ENCODE measurements at regions not wholly inside any gene's neighbourhood (a gene's known extent, or its start where the extent isn't known, plus 50 kb on each side); places are given as distances from the start of the nearest gene placed in this dataset.
A peak's percentile ranks its signal among the peaks of the same experiment; 100 is the strongest.

- H3K36me3 ChIP-seq (ENCODE audit: insufficient read depth, low read length) = no peaks in the 10 kb centered on the region
- no peak overlapping the region for H3K4me2 ChIP-seq (ENCODE audit: low read length)
- no peaks in the 10 kb centered on the region for H4K20me1 ChIP-seq (ENCODE audit: insufficient read depth, low read length)
- H3K9me2 ChIP-seq (ENCODE audit: low read depth, low read length) = no peaks in the 10 kb centered on the region
- H3K4me3 ChIP-seq (ENCODE audit: low read depth, low read length, poor library complexity, severe bottlenecking) = no peak overlapping the region
- no peak overlapping the region for H3K27ac ChIP-seq (ENCODE audit: low read depth, low read length, poor library complexity, severe bottlenecking)
- H3F3A ChIP-seq (ENCODE audit: insufficient read depth, low read length) = no peaks in the 10 kb centered on the region
- no peaks in the 10 kb centered on the region for H3K9me3 ChIP-seq (ENCODE audit: low read length)
- TF ChIP-seq CTCF (IDR thresholded peaks at IDR 0.05; ENCODE audit: low read length) (peak; percentile 74), EZH2 (IDR thresholded peaks at IDR 0.05; ENCODE audit: borderline replicate concordance, low read length) (no peak)
- H3K27me3 ChIP-seq (ENCODE audit: insufficient read depth, low read length) = no peaks in the 10 kb centered on the region
- H3K9ac ChIP-seq (ENCODE audit: low read length) = no peak overlapping the region
- no peaks in the 10 kb centered on the region for H3K79me2 ChIP-seq (ENCODE audit: insufficient read depth, low read length)
- no peak overlapping the region for H2AFZ ChIP-seq (ENCODE audit: low read length)
- H3K4me1 ChIP-seq (ENCODE audit: insufficient read depth, low read length, severe bottlenecking) = no peaks in the 10 kb centered on the region
Measured at GRCh38 chr4:52376132-52376704, 282.9 kb downstream of the USP46 start.

- Histone ChIP-seq H3K4me3 (ENCODE audit: low read depth, low read length, poor library complexity, severe bottlenecking) (no peak overlapping the region), H3K27ac (ENCODE audit: low read depth, low read length, poor library complexity, severe bottlenecking) (no peak overlapping the region), H3K4me2 (ENCODE audit: low read length) (no peak overlapping the region), H4K20me1 (ENCODE audit: insufficient read depth, low read length) (no peaks in the 10 kb centered on the region), H3K9me3 (ENCODE audit: low read length) (no peaks in the 10 kb centered on the region), H3K9ac (ENCODE audit: low read length) (no peak overlapping the region), H3K27me3 (ENCODE audit: insufficient read depth, low read length) (no peaks in the 10 kb centered on the region), H3K9me2 (ENCODE audit: low read depth, low read length) (no peaks in the 10 kb centered on the region), H3K4me1 (ENCODE audit: insufficient read depth, low read length, severe bottlenecking) (no peaks in the 10 kb centered on the region), H3K79me2 (ENCODE audit: insufficient read depth, low read length) (no peaks in the 10 kb centered on the region), H3K36me3 (ENCODE audit: insufficient read depth, low read length) (no peaks in the 10 kb centered on the region), H3F3A (ENCODE audit: insufficient read depth, low read length) (no peaks in the 10 kb centered on the region), H2AFZ (ENCODE audit: low read length) (no peak overlapping the region)
- no peak for TF ChIP-seq EZH2 (IDR thresholded peaks at IDR 0.05; ENCODE audit: borderline replicate concordance, low read length)
- no peak for TF ChIP-seq CTCF (IDR thresholded peaks at IDR 0.05; ENCODE audit: low read length)
Measured at GRCh38 chr4:52377563-52377962, 281.5 kb downstream of the USP46 start.

GRCh38 chr4:52407545-52407944 is 251.6 kb downstream of the USP46 start:
- H2AFZ ChIP-seq (ENCODE audit: low read length) = no peak overlapping the region
- H3K79me2 ChIP-seq (ENCODE audit: insufficient read depth, low read length) = no peaks in the 10 kb centered on the region
- H3F3A ChIP-seq (ENCODE audit: insufficient read depth, low read length) = no peaks in the 10 kb centered on the region
- H3K4me2 ChIP-seq (ENCODE audit: low read length) = no peak overlapping the region
- no peak overlapping the region for H3K4me3 ChIP-seq (ENCODE audit: low read depth, low read length, poor library complexity, severe bottlenecking)
- no peaks in the 10 kb centered on the region for H3K9me2 ChIP-seq (ENCODE audit: low read depth, low read length)
- H3K36me3 ChIP-seq (ENCODE audit: insufficient read depth, low read length) = no peaks in the 10 kb centered on the region
- H3K9ac ChIP-seq (ENCODE audit: low read length) = no peak overlapping the region
- H3K4me1 ChIP-seq (ENCODE audit: insufficient read depth, low read length, severe bottlenecking) = no peaks in the 10 kb centered on the region
- H3K9me3 ChIP-seq (ENCODE audit: low read length) = no peaks in the 10 kb centered on the region
- no peak overlapping the region for H3K27ac ChIP-seq (ENCODE audit: low read depth, low read length, poor library complexity, severe bottlenecking)
- H4K20me1 ChIP-seq (ENCODE audit: insufficient read depth, low read length) = no peaks in the 10 kb centered on the region
- TF ChIP-seq EZH2 (IDR thresholded peaks at IDR 0.05; ENCODE audit: borderline replicate concordance, low read length) = no peak
- TF ChIP-seq CTCF (IDR thresholded peaks at IDR 0.05; ENCODE audit: low read length) = no peak
- no peaks in the 10 kb centered on the region for H3K27me3 ChIP-seq (ENCODE audit: insufficient read depth, low read length)
